ENCODE measurements at regions not wholly inside any gene's neighbourhood (a gene's known extent, or its start where the extent isn't known, plus 50 kb on each side); places are given as distances from the start of the nearest gene placed in this dataset.

- TF ChIP-seq CTCF (conservative IDR thresholded peaks at IDR 0.05; ENCODE audit: low read depth, low read length) (no peak), EZH2phosphoT487 (IDR thresholded peaks at IDR 0.05; ENCODE audit: borderline replicate concordance, low read length) (no peak), EZH2 (IDR thresholded peaks at IDR 0.05; ENCODE audit: low read length, unreplicated experiment) (no peak)
These were observed 87.6 kb upstream of the IFNE start for GRCh38 chr9:21569721-21570120.

Measured in PC-3 (cell line).